ENCODE measurements at regions not wholly inside any gene's neighbourhood (a gene's known extent, or its start where the extent isn't known, plus 50 kb on each side); places are given as distances from the start of the nearest gene placed in this dataset.

- H3K27me3 ChIP-seq = no peaks in the 10 kb centered on the region
- no peaks in the 10 kb centered on the region for H3K4me1 ChIP-seq (ENCODE audit: insufficient read depth)
- DNase-seq = no peak
- TF ChIP-seq EP300 (IDR thresholded peaks at IDR 0.05) (no peak), POLR2A (IDR thresholded peaks at IDR 0.05) (no peak), CTCF (IDR thresholded peaks at IDR 0.05) (no peak)
- no peak overlapping the region for H3K4me3 ChIP-seq
- H3K9me3 ChIP-seq = no peaks in the 10 kb centered on the region
- 78 to 84% (median 80%) methylated on average over 3 of the region's 3 CpGs for WGBS, 3 donors
- intact Hi-C loops (cut with DNase I) = no loop called here
- H3K36me3 ChIP-seq = no peaks in the 10 kb centered on the region
- H3K27ac ChIP-seq = no peak overlapping the region
Observed at GRCh38 chr10:9926003-9926402, 1091.7 kb upstream of the CELF2 start.

- Histone ChIP-seq H3K9me3 (no peaks in the 10 kb centered on the region), H3K4me3 (no peak overlapping the region), H3K4me1 (ENCODE audit: insufficient read depth) (no peaks in the 10 kb centered on the region), H3K27ac (no peak overlapping the region), H3K36me3 (no peaks in the 10 kb centered on the region), H3K27me3 (no peaks in the 10 kb centered on the region)
- DNase-seq = no peak
- TF ChIP-seq EP300 (IDR thresholded peaks at IDR 0.05) (no peak), POLR2A (IDR thresholded peaks at IDR 0.05) (no peak), CTCF (IDR thresholded peaks at IDR 0.05) (no peak)
- intact Hi-C loops (cut with DNase I) = no loop called here
- 43 to 47% (median 45%) methylated on average over 2 of the region's 2 CpGs for WGBS, 3 donors
Observed at GRCh38 chr10:9926881-9927280, 1090.8 kb upstream of the CELF2 start.

GRCh38 chr10:9939716-9940115 is 1078.0 kb upstream of the CELF2 start:
- no peaks in the 10 kb centered on the region for H3K27me3 ChIP-seq
- no peaks in the 10 kb centered on the region for H3K4me1 ChIP-seq (ENCODE audit: insufficient read depth)
- H3K4me3 ChIP-seq = no peak overlapping the region
- no peaks in the 10 kb centered on the region for H3K9me3 ChIP-seq
- intact Hi-C loops (cut with DNase I) = no loop called here
- TF ChIP-seq POLR2A (IDR thresholded peaks at IDR 0.05) (no peak), EP300 (IDR thresholded peaks at IDR 0.05) (no peak), CTCF (IDR thresholded peaks at IDR 0.05) (no peak)
- H3K27ac ChIP-seq = no peak overlapping the region
- 91 to 93% (median 92%) methylated on average over 2 of the region's 2 CpGs for WGBS, 3 donors
- DNase-seq = no peak
- H3K36me3 ChIP-seq = no peaks in the 10 kb centered on the region

GRCh38 chr10:9944690-9945089 is 1073.0 kb upstream of the CELF2 start:
- no peak for DNase-seq
- H3K9me3 ChIP-seq = no peaks in the 10 kb centered on the region
- no peaks in the 10 kb centered on the region for H3K36me3 ChIP-seq
- H3K27me3 ChIP-seq = no peaks in the 10 kb centered on the region
- H3K27ac ChIP-seq = no peak overlapping the region
- TF ChIP-seq CTCF (IDR thresholded peaks at IDR 0.05) (no peak), POLR2A (IDR thresholded peaks at IDR 0.05) (no peak), EP300 (IDR thresholded peaks at IDR 0.05) (no peak)
- H3K4me1 ChIP-seq (ENCODE audit: insufficient read depth) = no peaks in the 10 kb centered on the region
- intact Hi-C loops (cut with DNase I) = no loop called here
- H3K4me3 ChIP-seq = no peak overlapping the region

GRCh38 chr10:9950070-9950469 is 1067.6 kb upstream of the CELF2 start:
- H3K4me3 ChIP-seq = no peak overlapping the region
- H3K4me1 ChIP-seq (ENCODE audit: insufficient read depth) = no peaks in the 10 kb centered on the region
- H3K27me3 ChIP-seq = no peaks in the 10 kb centered on the region
- intact Hi-C loops (cut with DNase I) = no loop called here
- no peak for DNase-seq
- no peak for TF ChIP-seq EP300 (IDR thresholded peaks at IDR 0.05)
- TF ChIP-seq POLR2A (IDR thresholded peaks at IDR 0.05) = no peak
- TF ChIP-seq CTCF (IDR thresholded peaks at IDR 0.05) = no peak
- no peaks in the 10 kb centered on the region for H3K36me3 ChIP-seq
- no peak overlapping the region for H3K27ac ChIP-seq
- WGBS, 3 donors = 11 to 35% (median 13%) methylated on average over 2 of the region's 2 CpGs
- no peaks in the 10 kb centered on the region for H3K9me3 ChIP-seq
